ENCODE measurements at regions not wholly inside any gene's neighbourhood (a gene's known extent, or its start where the extent isn't known, plus 50 kb on each side); places are given as distances from the start of the nearest gene placed in this dataset.

GRCh38 chr17:77727037-77727615 lies 231.4 kb upstream of the TNRC6C start:
- H3K27ac ChIP-seq (ENCODE audit: insufficient read depth, low read length, poor library complexity, severe bottlenecking), result no peak overlapping the region
- H3K36me3 ChIP-seq (ENCODE audit: control insufficient read depth, insufficient read depth, low read length), result no peaks in the 10 kb centered on the region
- DNase-seq, result no peak
- no peaks in the 10 kb centered on the region for H3K4me1 ChIP-seq (ENCODE audit: control insufficient read depth, insufficient read depth, low read length, poor library complexity, severe bottlenecking)
- no peaks in the 10 kb centered on the region for H3K9me3 ChIP-seq (ENCODE audit: control insufficient read depth, low read length)
- no peaks in the 10 kb centered on the region for H3K27me3 ChIP-seq (replicated peaks; ENCODE audit: control insufficient read depth, insufficient read depth, low read length, poor library complexity, severe bottlenecking)
- H3K4me3 ChIP-seq (ENCODE audit: insufficient read depth, low read depth, low read length, poor library complexity, severe bottlenecking), result no peak overlapping the region

- no peak overlapping the region for H3K4me3 ChIP-seq (ENCODE audit: insufficient read depth, low read depth, low read length, poor library complexity, severe bottlenecking)
- H3K27ac ChIP-seq (ENCODE audit: insufficient read depth, low read length, poor library complexity, severe bottlenecking), result no peak overlapping the region
- no peaks in the 10 kb centered on the region for H3K9me3 ChIP-seq (ENCODE audit: control insufficient read depth, low read length)
- no peaks in the 10 kb centered on the region for H3K36me3 ChIP-seq (ENCODE audit: control insufficient read depth, insufficient read depth, low read length)
- no peaks in the 10 kb centered on the region for H3K4me1 ChIP-seq (ENCODE audit: control insufficient read depth, insufficient read depth, low read length, poor library complexity, severe bottlenecking)
- DNase-seq, result no peak
- H3K27me3 ChIP-seq (replicated peaks; ENCODE audit: control insufficient read depth, insufficient read depth, low read length, poor library complexity, severe bottlenecking), result no peaks in the 10 kb centered on the region
These were observed 230.1 kb upstream of the TNRC6C start for GRCh38 chr17:77728474-77728795.

- Histone ChIP-seq H3K4me1 (ENCODE audit: control insufficient read depth, insufficient read depth, low read length, poor library complexity, severe bottlenecking) (no peaks in the 10 kb centered on the region), H3K27ac (ENCODE audit: insufficient read depth, low read length, poor library complexity, severe bottlenecking) (no peak overlapping the region), H3K36me3 (ENCODE audit: control insufficient read depth, insufficient read depth, low read length) (no peaks in the 10 kb centered on the region), H3K9me3 (ENCODE audit: control insufficient read depth, low read length) (no peaks in the 10 kb centered on the region), H3K4me3 (ENCODE audit: insufficient read depth, low read depth, low read length, poor library complexity, severe bottlenecking) (no peak overlapping the region), H3K27me3 (replicated peaks; ENCODE audit: control insufficient read depth, insufficient read depth, low read length, poor library complexity, severe bottlenecking) (no peaks in the 10 kb centered on the region)
- no peak for DNase-seq
These were observed 229.6 kb upstream of the TNRC6C start for GRCh38 chr17:77728871-77729270.

GRCh38 chr17:77729587-77729986 lies 228.9 kb upstream of the TNRC6C start:
- Histone ChIP-seq H3K27ac (ENCODE audit: insufficient read depth, low read length, poor library complexity, severe bottlenecking) (no peak overlapping the region), H3K4me3 (ENCODE audit: insufficient read depth, low read depth, low read length, poor library complexity, severe bottlenecking) (no peak overlapping the region), H3K27me3 (replicated peaks; ENCODE audit: control insufficient read depth, insufficient read depth, low read length, poor library complexity, severe bottlenecking) (peaks cover 2% of the 10 kb centered on the region), H3K36me3 (ENCODE audit: control insufficient read depth, insufficient read depth, low read length) (no peaks in the 10 kb centered on the region), H3K4me1 (ENCODE audit: control insufficient read depth, insufficient read depth, low read length, poor library complexity, severe bottlenecking) (no peaks in the 10 kb centered on the region), H3K9me3 (ENCODE audit: control insufficient read depth, low read length) (no peaks in the 10 kb centered on the region)
- no peak for DNase-seq

- no peak overlapping the region for H3K27ac ChIP-seq (ENCODE audit: insufficient read depth, low read length, poor library complexity, severe bottlenecking)
- H3K27me3 ChIP-seq (replicated peaks; ENCODE audit: control insufficient read depth, insufficient read depth, low read length, poor library complexity, severe bottlenecking), result peaks cover 4% of the 10 kb centered on the region
- H3K4me3 ChIP-seq (ENCODE audit: insufficient read depth, low read depth, low read length, poor library complexity, severe bottlenecking), result no peak overlapping the region
- H3K4me1 ChIP-seq (ENCODE audit: control insufficient read depth, insufficient read depth, low read length, poor library complexity, severe bottlenecking), result no peaks in the 10 kb centered on the region
- no peaks in the 10 kb centered on the region for H3K9me3 ChIP-seq (ENCODE audit: control insufficient read depth, low read length)
- DNase-seq, result no peak
- no peaks in the 10 kb centered on the region for H3K36me3 ChIP-seq (ENCODE audit: control insufficient read depth, insufficient read depth, low read length)
These were observed 228.1 kb upstream of the TNRC6C start for GRCh38 chr17:77730376-77730775.

- Histone ChIP-seq H3K4me3 (ENCODE audit: insufficient read depth, low read depth, low read length, poor library complexity, severe bottlenecking) (no peak overlapping the region), H3K4me1 (ENCODE audit: control insufficient read depth, insufficient read depth, low read length, poor library complexity, severe bottlenecking) (no peaks in the 10 kb centered on the region), H3K9me3 (ENCODE audit: control insufficient read depth, low read length) (no peaks in the 10 kb centered on the region), H3K27ac (ENCODE audit: insufficient read depth, low read length, poor library complexity, severe bottlenecking) (no peak overlapping the region), H3K27me3 (replicated peaks; ENCODE audit: control insufficient read depth, insufficient read depth, low read length, poor library complexity, severe bottlenecking) (peaks cover 4% of the 10 kb centered on the region), H3K36me3 (ENCODE audit: control insufficient read depth, insufficient read depth, low read length) (no peaks in the 10 kb centered on the region)
- no peak for DNase-seq
These were observed 224.8 kb upstream of the TNRC6C start for GRCh38 chr17:77733576-77734296.

GRCh38 chr17:77734371-77735080 lies 224.0 kb upstream of the TNRC6C start:
- Histone ChIP-seq H3K4me3 (ENCODE audit: insufficient read depth, low read depth, low read length, poor library complexity, severe bottlenecking) (no peak overlapping the region), H3K27me3 (replicated peaks; ENCODE audit: control insufficient read depth, insufficient read depth, low read length, poor library complexity, severe bottlenecking) (peaks cover 4% of the 10 kb centered on the region), H3K27ac (ENCODE audit: insufficient read depth, low read length, poor library complexity, severe bottlenecking) (no peak overlapping the region), H3K9me3 (ENCODE audit: control insufficient read depth, low read length) (no peaks in the 10 kb centered on the region), H3K36me3 (ENCODE audit: control insufficient read depth, insufficient read depth, low read length) (no peaks in the 10 kb centered on the region), H3K4me1 (ENCODE audit: control insufficient read depth, insufficient read depth, low read length, poor library complexity, severe bottlenecking) (no peaks in the 10 kb centered on the region)
- no peak for DNase-seq

- Histone ChIP-seq H3K4me3 (ENCODE audit: insufficient read depth, low read depth, low read length, poor library complexity, severe bottlenecking) (no peak overlapping the region), H3K36me3 (ENCODE audit: control insufficient read depth, insufficient read depth, low read length) (no peaks in the 10 kb centered on the region), H3K9me3 (ENCODE audit: control insufficient read depth, low read length) (no peaks in the 10 kb centered on the region), H3K4me1 (ENCODE audit: control insufficient read depth, insufficient read depth, low read length, poor library complexity, severe bottlenecking) (no peaks in the 10 kb centered on the region), H3K27ac (ENCODE audit: insufficient read depth, low read length, poor library complexity, severe bottlenecking) (no peak overlapping the region), H3K27me3 (replicated peaks; ENCODE audit: control insufficient read depth, insufficient read depth, low read length, poor library complexity, severe bottlenecking) (peaks cover 4% of the 10 kb centered on the region)
- DNase-seq, result no peak
These were observed 223.4 kb upstream of the TNRC6C start for GRCh38 chr17:77735081-77735565.

- no peaks in the 10 kb centered on the region for H3K4me1 ChIP-seq (ENCODE audit: control insufficient read depth, insufficient read depth, low read length, poor library complexity, severe bottlenecking)
- H3K4me3 ChIP-seq (ENCODE audit: insufficient read depth, low read depth, low read length, poor library complexity, severe bottlenecking), result no peak overlapping the region
- DNase-seq, result no peak
- H3K27ac ChIP-seq (ENCODE audit: insufficient read depth, low read length, poor library complexity, severe bottlenecking), result no peak overlapping the region
- H3K27me3 ChIP-seq (replicated peaks; ENCODE audit: control insufficient read depth, insufficient read depth, low read length, poor library complexity, severe bottlenecking), result peaks cover 4% of the 10 kb centered on the region
- H3K9me3 ChIP-seq (ENCODE audit: control insufficient read depth, low read length), result no peaks in the 10 kb centered on the region
- H3K36me3 ChIP-seq (ENCODE audit: control insufficient read depth, insufficient read depth, low read length), result no peaks in the 10 kb centered on the region
These were observed 222.8 kb upstream of the TNRC6C start for GRCh38 chr17:77735566-77736198.

GRCh38 chr17:77736199-77736585 lies 222.3 kb upstream of the TNRC6C start:
- H3K4me3 ChIP-seq (ENCODE audit: insufficient read depth, low read depth, low read length, poor library complexity, severe bottlenecking), result no peak overlapping the region
- H3K9me3 ChIP-seq (ENCODE audit: control insufficient read depth, low read length), result no peaks in the 10 kb centered on the region
- no peak for DNase-seq
- H3K36me3 ChIP-seq (ENCODE audit: control insufficient read depth, insufficient read depth, low read length), result no peaks in the 10 kb centered on the region
- H3K27ac ChIP-seq (ENCODE audit: insufficient read depth, low read length, poor library complexity, severe bottlenecking), result no peak overlapping the region
- H3K27me3 ChIP-seq (replicated peaks; ENCODE audit: control insufficient read depth, insufficient read depth, low read length, poor library complexity, severe bottlenecking), result peaks cover 4% of the 10 kb centered on the region
- H3K4me1 ChIP-seq (ENCODE audit: control insufficient read depth, insufficient read depth, low read length, poor library complexity, severe bottlenecking), result no peaks in the 10 kb centered on the region

All from effector memory CD4-positive, alpha-beta T cell (primary cell).